CD14-positive monocyte (primary cell): ENCODE measurements at regions not wholly inside any gene's neighbourhood (a gene's known extent, or its start where the extent isn't known, plus 50 kb on each side); places are given as distances from the start of the nearest gene placed in this dataset.
A peak's percentile ranks its signal among the peaks of the same experiment; 100 is the strongest.

Experiments
- DNase-seq, 3 donors: peaks; one replicate each; pipeline ENCODE4 v3.0.0-alpha.2; 2011 to 2022
- H2AFZ ChIP-seq: 2 replicates; pipeline ENCODE4 v1.6.0; 2012; ENCODE audit warnings: mild to moderate bottlenecking, low read depth, low read length, inconsistent platforms; ENCODE audit not compliant: insufficient read depth, poor library complexity, severe bottlenecking
- H3K27ac ChIP-seq, 2 donors: 1 replicate in 1 of 2; 2 replicates in 1 of 2; pipeline ENCODE4 v1.5.1; 2012 to 2013; ENCODE audit warnings: low read length in 2 of 2, control low read depth in 1 of 2, inconsistent platforms in 1 of 2, low read depth in 1 of 2, mild to moderate bottlenecking in 1 of 2
- H3K27me3 ChIP-seq, 2 donors: one replicate each; pipeline versions ENCODE4 v1.6.0 to v1.6.1; 2011 to 2013; ENCODE audit warnings: low read length in 2 of 2; ENCODE audit not compliant: control insufficient read depth in 2 of 2, insufficient read depth in 2 of 2
- H3K36me3 ChIP-seq, 2 donors: replicated peaks in 1 of 2; 1 replicate in 1 of 2; 2 replicates in 1 of 2; pipeline versions ENCODE4 v1.5.1 to v1.6.1; 2012 to 2013; ENCODE audit warnings: low read length in 2 of 2, control low read depth in 1 of 2, inconsistent platforms in 1 of 2, mild to moderate bottlenecking in 1 of 2; ENCODE audit not compliant: insufficient read depth in 2 of 2, control insufficient read depth in 1 of 2
- H3K4me1 ChIP-seq, 2 donors: 1 replicate in 1 of 2; 2 replicates in 1 of 2; pipeline versions ENCODE4 v1.5.1 to v1.6.1; 2012 to 2013; ENCODE audit warnings: low read length in 2 of 2, control low read depth in 1 of 2, inconsistent platforms in 1 of 2, mild to moderate bottlenecking in 1 of 2, moderate library complexity in 1 of 2; ENCODE audit not compliant: insufficient read depth in 2 of 2, control insufficient read depth in 1 of 2
- H3K4me2 ChIP-seq: replicated peaks from 2 replicates; pipeline ENCODE3; 2012; ENCODE audit warnings: low read length, moderate library complexity, mild to moderate bottlenecking; ENCODE audit not compliant: poor library complexity, severe bottlenecking; ENCODE audit errors: extremely low read depth
- H3K4me3 ChIP-seq, 3 experiments: fragments of 200-600 bp in 1 of 3; sonication (generic) in 1 of 3; replicated peaks in 1 of 3; 1 replicate in 2 of 3; 2 replicates in 1 of 3; pipeline ENCODE4 v1.5.1; 2011 to 2013; ENCODE audit warnings: low read length in 3 of 3, mild to moderate bottlenecking in 3 of 3, control low read depth in 2 of 3, low read depth in 2 of 3, inconsistent platforms in 1 of 3, moderate library complexity in 1 of 3
- H3K79me2 ChIP-seq: 2 replicates; pipeline ENCODE4 v1.6.0; 2012; ENCODE audit warnings: mild to moderate bottlenecking, control low read depth, inconsistent platforms, low read length, moderate library complexity; ENCODE audit not compliant: insufficient read depth
- H3K9ac ChIP-seq: 2 replicates; pipeline ENCODE4 v1.6.0; 2017; ENCODE audit warnings: low read length, mild to moderate bottlenecking; ENCODE audit not compliant: insufficient read depth, poor library complexity, severe bottlenecking
- H3K9me3 ChIP-seq, 2 donors: replicated peaks in 1 of 2; 1 replicate in 1 of 2; 2 replicates in 1 of 2; pipeline versions ENCODE4 v1.5.1 to v1.6.1; 2012 to 2013; ENCODE audit warnings: low read length in 2 of 2, control low read depth in 1 of 2; ENCODE audit not compliant: control insufficient read depth in 1 of 2, insufficient read depth in 1 of 2
- H4K20me1 ChIP-seq: 2 replicates; pipeline ENCODE4 v1.6.0; 2012; ENCODE audit warnings: mild to moderate bottlenecking, low read length, control low read depth, moderate library complexity; ENCODE audit not compliant: insufficient read depth
- H3K27ac Mint-ChIP-seq, 7 donors: one replicate each; pipeline ENCODE4 v1.8.0; 2020; ENCODE audit warnings: mild to moderate bottlenecking in 7 of 7, mixed read lengths in 7 of 7, moderate library complexity in 6 of 7, inconsistent platforms in 2 of 7
- H3K27me3 Mint-ChIP-seq, 3 donors: one replicate each; pipeline ENCODE4 v1.8.0; 2021 to 2022; ENCODE audit warnings: low read depth in 3 of 3, mild to moderate bottlenecking in 3 of 3, mixed read lengths in 3 of 3, moderate library complexity in 3 of 3, inconsistent platforms in 1 of 3
- H3K36me3 Mint-ChIP-seq, 2 donors: one replicate each; pipeline ENCODE4 v1.8.0; 2020; ENCODE audit warnings: mixed read lengths in 2 of 2, inconsistent platforms in 1 of 2, mild to moderate bottlenecking in 1 of 2
- H3K4me1 Mint-ChIP-seq: one replicate; pipeline ENCODE4 v1.8.0; 2020; ENCODE audit warnings: mild to moderate bottlenecking, mixed read lengths
- H3K4me3 Mint-ChIP-seq, 2 donors: one replicate each; pipeline ENCODE4 v1.8.0; 2020; ENCODE audit warnings: mild to moderate bottlenecking in 2 of 2, mixed read lengths in 2 of 2, moderate library complexity in 1 of 2
- H3K9me3 Mint-ChIP-seq, 7 donors: one replicate each; pipeline ENCODE4 v1.8.0; 2020 to 2022; ENCODE audit warnings: mixed read lengths in 7 of 7, mild to moderate bottlenecking in 6 of 7, moderate library complexity in 6 of 7, inconsistent platforms in 2 of 7
- WGBS: methylation state at CpG from one replicate; pipeline ENCODE4 v1.1.5; 2013; ENCODE audit warnings: missing lambda C conversion rate; ENCODE audit not compliant: insufficient coverage; 5-methylcytosine and 5-hydroxymethylcytosine counted together
- intact Hi-C, 2 donors: fragments of 100-400 bp; cut with micrococcal nuclease; formaldehyde crosslinking; loops; one replicate each; pipeline versions ENCODE4 v1.15.0 to v1.15.1; 2023
- TF ChIP-seq, protein P1 (sequence below): fragments of 200-600 bp; IDR thresholded peaks from one replicate; pipeline ENCODE4 v1.8.0; 2022; ENCODE audit warnings: antibody characterized with exemption, mild to moderate bottlenecking

GRCh38 chr7:101764221-101764620 lies 53.2 kb upstream of the CUX1 start:
- Mint-ChIP-seq H3K4me3 (no peak overlapping the region), H3K4me1 (peaks cover 5% of the 10 kb centered on the region), H3K36me3 (no peaks in the 10 kb centered on the region), H3K9me3 (peaks cover 0 to 2% (median 0%) of the 10 kb centered on the region in 7 donors), H3K27me3 (peaks cover 0 to 8% (median 5%) of the 10 kb centered on the region in 3 donors), H3K27ac (peak overlapping the region in 2 of 7 donors; percentile 1 to 43)
- Histone ChIP-seq H3K4me3 (no peak overlapping the region), H3K4me1 (no peaks in the 10 kb centered on the region), H3K4me2 (no peak overlapping the region), H2AFZ (no peak overlapping the region), H3K27ac (no peak overlapping the region), H3K36me3 (no peaks in the 10 kb centered on the region), H3K79me2 (no peaks in the 10 kb centered on the region), H3K27me3 (no peaks in the 10 kb centered on the region), H4K20me1 (no peaks in the 10 kb centered on the region), H3K9ac (no peak overlapping the region), H3K9me3 (no peaks in the 10 kb centered on the region)
- 35% methylated on average over 5 of the region's 6 CpGs for WGBS
- TF ChIP-seq, protein P1, sequence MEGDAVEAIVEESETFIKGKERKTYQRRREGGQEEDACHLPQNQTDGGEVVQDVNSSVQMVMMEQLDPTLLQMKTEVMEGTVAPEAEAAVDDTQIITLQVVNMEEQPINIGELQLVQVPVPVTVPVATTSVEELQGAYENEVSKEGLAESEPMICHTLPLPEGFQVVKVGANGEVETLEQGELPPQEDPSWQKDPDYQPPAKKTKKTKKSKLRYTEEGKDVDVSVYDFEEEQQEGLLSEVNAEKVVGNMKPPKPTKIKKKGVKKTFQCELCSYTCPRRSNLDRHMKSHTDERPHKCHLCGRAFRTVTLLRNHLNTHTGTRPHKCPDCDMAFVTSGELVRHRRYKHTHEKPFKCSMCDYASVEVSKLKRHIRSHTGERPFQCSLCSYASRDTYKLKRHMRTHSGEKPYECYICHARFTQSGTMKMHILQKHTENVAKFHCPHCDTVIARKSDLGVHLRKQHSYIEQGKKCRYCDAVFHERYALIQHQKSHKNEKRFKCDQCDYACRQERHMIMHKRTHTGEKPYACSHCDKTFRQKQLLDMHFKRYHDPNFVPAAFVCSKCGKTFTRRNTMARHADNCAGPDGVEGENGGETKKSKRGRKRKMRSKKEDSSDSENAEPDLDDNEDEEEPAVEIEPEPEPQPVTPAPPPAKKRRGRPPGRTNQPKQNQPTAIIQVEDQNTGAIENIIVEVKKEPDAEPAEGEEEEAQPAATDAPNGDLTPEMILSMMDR, result no peak
- intact Hi-C loops, result no loop called here
- DNase-seq, result no peak

DNA sequence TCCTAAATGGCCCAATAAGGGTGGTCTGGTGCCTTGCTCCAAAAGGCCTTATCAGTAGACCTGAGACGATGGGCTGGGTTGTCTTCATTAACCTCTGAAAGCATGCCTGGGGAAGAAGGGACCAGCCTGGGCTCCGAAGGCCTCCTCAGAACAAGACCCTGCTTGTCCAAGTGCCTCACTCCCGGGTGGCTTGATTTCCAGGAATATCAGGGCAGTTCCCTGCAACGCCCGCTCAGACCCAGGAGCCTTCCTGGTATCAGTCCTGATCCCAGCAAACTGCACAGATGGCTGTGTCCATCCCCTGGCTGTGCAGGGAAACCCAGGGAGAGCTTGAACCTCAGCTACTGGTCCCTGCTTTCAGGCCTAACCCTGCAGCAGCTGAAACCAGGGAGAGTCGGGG lies 49.9 kb upstream of the CUX1 start:
- Histone ChIP-seq H3K9me3 (no peaks in the 10 kb centered on the region), H2AFZ (no peak overlapping the region), H3K4me2 (no peak overlapping the region), H3K27me3 (no peaks in the 10 kb centered on the region), H3K27ac (no peak overlapping the region), H4K20me1 (no peaks in the 10 kb centered on the region), H3K79me2 (no peaks in the 10 kb centered on the region), H3K4me1 (no peaks in the 10 kb centered on the region), H3K36me3 (no peaks in the 10 kb centered on the region), H3K9ac (no peak overlapping the region), H3K4me3 (no peak overlapping the region)
- Mint-ChIP-seq H3K4me1 (peaks cover 5% of the 10 kb centered on the region), H3K9me3 (peaks cover 0 to 1% (median 0%) of the 10 kb centered on the region in 7 donors), H3K27ac (no peak overlapping the region), H3K36me3 (no peaks in the 10 kb centered on the region), H3K4me3 (no peak overlapping the region), H3K27me3 (peaks cover 4 to 12% (median 7%) of the 10 kb centered on the region in 3 donors)
- TF ChIP-seq, protein P1, result no peak
- intact Hi-C loops, result no loop called here
- 98% methylated on average over 5 of the region's 6 CpGs for WGBS
- no peak for DNase-seq
